Mucosa of rectum (tissue), 2 donors: ENCODE measurements at regions not wholly inside any gene's neighbourhood (a gene's known extent, or its start where the extent isn't known, plus 50 kb on each side); places are given as distances from the start of the nearest gene placed in this dataset.

ENCODE experiments used
- H3K27ac ChIP-seq, 2 donors: one replicate each; pipeline ENCODE4 v1.7.0; 2013; ENCODE audit warnings: inconsistent platforms in 2 of 2, low read depth in 2 of 2, low read length in 2 of 2
- H3K27me3 ChIP-seq, 2 donors: one replicate each; pipeline ENCODE4 v1.7.0; 2013; ENCODE audit warnings: low read length in 2 of 2; ENCODE audit not compliant: control insufficient read depth in 2 of 2, insufficient read depth in 2 of 2
- H3K36me3 ChIP-seq, 2 donors: one replicate each; pipeline ENCODE4 v1.7.0; 2013; ENCODE audit warnings: low read length in 2 of 2; ENCODE audit not compliant: control insufficient read depth in 2 of 2, insufficient read depth in 2 of 2
- H3K4me1 ChIP-seq, 2 donors: one replicate each; pipeline ENCODE4 v1.7.0; 2013; ENCODE audit warnings: low read length in 2 of 2, mild to moderate bottlenecking in 1 of 2; ENCODE audit not compliant: control insufficient read depth in 2 of 2, insufficient read depth in 2 of 2
- H3K4me3 ChIP-seq, 2 donors: one replicate each; pipeline ENCODE4 v1.7.0; 2013; ENCODE audit warnings: low read length in 2 of 2
- H3K9ac ChIP-seq, 2 donors: one replicate each; pipeline ENCODE4 v1.7.0; 2013; ENCODE audit warnings: low read length in 2 of 2, low read depth in 1 of 2, mild to moderate bottlenecking in 1 of 2
- H3K9me3 ChIP-seq, 2 donors: one replicate each; pipeline ENCODE4 v1.7.0; 2013; ENCODE audit warnings: low read length in 2 of 2; ENCODE audit not compliant: control insufficient read depth in 2 of 2
- donor health status: healthy.
- donor health status: Normal muscosa, but diverticular disease.

DNA sequence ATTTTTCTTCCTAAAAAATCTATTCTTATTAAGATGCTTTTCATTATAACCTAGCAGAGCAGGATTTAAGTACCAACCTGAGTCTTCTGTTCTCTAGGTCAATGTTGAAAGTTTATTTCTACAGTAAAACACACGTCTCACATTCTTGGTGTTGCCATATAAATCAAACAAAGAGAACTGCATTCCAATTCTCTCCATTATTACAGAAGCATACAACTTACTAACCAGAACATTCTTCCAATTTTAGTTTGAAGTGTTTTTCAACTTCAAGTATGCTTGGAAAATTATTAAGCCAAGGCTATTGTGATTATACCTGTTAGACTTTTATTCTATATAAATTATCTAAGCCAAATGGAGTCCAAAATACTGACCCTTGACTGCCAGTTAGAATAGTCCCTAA, 110.4 kb upstream of the PMFBP1 start:
- no peak overlapping the region for H3K27ac ChIP-seq
- H3K27me3 ChIP-seq: no peaks in the 10 kb centered on the region
- no peaks in the 10 kb centered on the region for H3K9me3 ChIP-seq
- no peaks in the 10 kb centered on the region for H3K36me3 ChIP-seq
- no peak overlapping the region for H3K9ac ChIP-seq
- no peak overlapping the region for H3K4me3 ChIP-seq
- no peaks in the 10 kb centered on the region for H3K4me1 ChIP-seq

DNA sequence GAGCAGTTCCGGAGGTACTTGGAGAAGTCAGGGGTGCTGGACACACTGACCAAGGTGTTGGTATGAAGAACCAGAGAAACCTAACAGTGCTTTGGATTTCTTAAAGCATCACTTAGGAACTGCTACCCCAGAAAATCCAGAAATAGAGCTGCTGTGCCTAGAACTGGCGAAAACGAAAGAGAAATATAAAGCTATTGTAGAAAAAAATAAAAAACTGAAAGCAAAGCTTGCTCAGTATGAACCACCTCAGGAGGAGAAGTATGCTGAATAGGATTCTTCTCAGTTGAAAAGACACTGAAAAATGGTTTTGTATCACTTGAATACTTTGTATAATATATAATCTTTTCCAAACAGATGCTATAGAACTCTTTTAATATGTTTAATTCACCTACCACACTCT, 106.3 kb upstream of the PMFBP1 start:
- H3K9me3 ChIP-seq: no peaks in the 10 kb centered on the region
- H3K4me3 ChIP-seq: no peak overlapping the region
- H3K36me3 ChIP-seq: no peaks in the 10 kb centered on the region
- no peaks in the 10 kb centered on the region for H3K27me3 ChIP-seq
- no peaks in the 10 kb centered on the region for H3K4me1 ChIP-seq
- H3K27ac ChIP-seq: no peak overlapping the region
- no peak overlapping the region for H3K9ac ChIP-seq

DNA sequence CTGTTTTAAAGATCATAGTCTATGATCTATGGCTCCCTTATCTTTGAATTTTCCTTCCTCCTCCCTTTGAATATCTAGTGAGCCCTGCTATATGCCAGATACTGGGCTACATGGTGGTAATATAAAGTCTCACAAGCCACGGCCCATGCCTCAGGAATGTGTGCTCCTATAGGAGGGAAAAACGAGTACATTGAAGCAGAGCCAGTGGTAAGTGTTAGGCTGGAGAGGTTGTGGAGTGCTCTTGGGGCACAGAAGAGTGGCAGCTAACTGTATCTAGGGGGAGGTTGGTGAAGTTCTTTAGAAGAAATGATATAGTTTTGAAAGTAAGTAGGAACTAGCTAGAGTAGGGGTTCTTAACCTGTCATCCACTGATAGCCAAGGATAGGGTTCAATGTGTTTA, 105.8 kb upstream of the PMFBP1 start:
- no peak overlapping the region for H3K27ac ChIP-seq
- no peak overlapping the region for H3K9ac ChIP-seq
- H3K36me3 ChIP-seq: no peaks in the 10 kb centered on the region

DNA sequence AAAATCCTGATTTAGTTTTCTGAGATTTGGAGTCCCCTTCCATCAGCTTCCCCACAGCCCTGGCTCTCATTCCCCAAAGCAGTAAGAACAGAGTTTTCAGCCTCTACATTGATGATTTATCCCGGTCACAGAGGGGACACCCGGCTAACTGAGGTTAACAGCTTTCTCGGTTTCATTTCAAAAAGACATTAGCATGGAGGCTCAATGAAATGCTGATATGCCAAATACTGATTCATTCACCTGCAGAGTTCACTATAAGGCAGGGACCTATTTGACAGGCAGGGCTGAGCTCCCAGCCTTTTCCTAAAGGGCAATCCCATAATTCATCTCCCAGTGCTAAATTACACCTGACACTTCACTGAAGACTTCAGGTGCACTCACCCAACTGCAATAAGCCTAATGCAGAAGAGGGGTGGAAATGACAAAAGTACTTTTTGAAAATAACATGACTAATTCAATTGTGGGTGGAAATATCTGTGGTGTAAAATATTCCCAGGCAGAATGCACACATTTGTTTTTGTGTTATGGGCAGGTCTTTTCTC, 99.8 kb upstream of the PMFBP1 start:
- H3K27ac ChIP-seq: no peak overlapping the region
- no peaks in the 10 kb centered on the region for H3K27me3 ChIP-seq
- H3K4me3 ChIP-seq: no peak overlapping the region
- no peaks in the 10 kb centered on the region for H3K9me3 ChIP-seq
- no peak overlapping the region for H3K9ac ChIP-seq
- no peaks in the 10 kb centered on the region for H3K36me3 ChIP-seq
- H3K4me1 ChIP-seq: peaks cover 5 to 11% of the 10 kb centered on the region in 2 donors

More for the DNA sequence above, 105.8 kb upstream of the PMFBP1 start:
- Histone ChIP-seq H3K4me1 (no peaks in the 10 kb centered on the region), H3K27me3 (no peaks in the 10 kb centered on the region), H3K4me3 (no peak overlapping the region), H3K9me3 (no peaks in the 10 kb centered on the region)

DNA sequence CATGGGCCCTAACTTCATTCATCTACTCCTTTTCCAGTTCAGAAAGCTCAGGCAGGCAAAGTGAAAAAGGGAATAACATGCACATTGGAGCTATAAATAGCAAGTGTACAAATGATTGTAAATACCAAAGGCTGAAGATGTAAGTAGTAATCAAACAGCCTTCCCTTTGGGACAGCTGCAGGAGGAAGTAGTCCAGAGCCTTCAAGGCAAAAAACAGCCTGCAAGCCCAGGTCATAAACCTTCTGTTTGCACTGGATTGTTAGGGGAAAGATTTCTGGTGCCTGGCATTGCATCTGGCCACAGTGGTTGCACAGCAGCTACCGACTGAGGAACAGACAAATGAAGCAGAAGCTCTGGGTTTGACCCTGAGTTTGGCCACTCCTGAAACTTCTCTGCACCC, 98.6 kb upstream of the PMFBP1 start:
- Histone ChIP-seq H3K4me3 (no peak overlapping the region), H3K27ac (no peak overlapping the region), H3K4me1 (peaks cover 5 to 11% of the 10 kb centered on the region in 2 donors), H3K27me3 (no peaks in the 10 kb centered on the region), H3K9me3 (no peaks in the 10 kb centered on the region), H3K9ac (no peak overlapping the region), H3K36me3 (no peaks in the 10 kb centered on the region)

DNA sequence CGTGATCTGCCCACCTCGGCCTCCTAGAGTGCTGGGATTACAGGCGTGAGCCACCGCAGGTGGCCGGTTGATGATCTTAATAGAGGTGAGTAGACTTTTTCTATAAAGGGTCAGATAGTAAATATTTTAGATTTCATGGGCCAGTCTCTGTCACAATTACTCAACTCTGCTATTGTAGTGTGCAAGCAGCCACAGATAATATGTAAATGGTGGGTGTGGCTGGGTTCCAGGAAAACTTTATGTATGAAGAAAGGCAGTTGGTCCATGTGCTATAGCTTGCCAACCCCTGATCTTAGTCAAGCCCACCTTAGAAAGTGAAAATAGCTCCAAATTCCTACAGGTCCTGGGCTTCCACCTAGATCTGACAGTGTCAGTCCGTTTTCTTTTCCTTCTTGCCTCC, 94.9 kb upstream of the PMFBP1 start:
- Histone ChIP-seq H3K9me3 (no peaks in the 10 kb centered on the region), H3K9ac (no peak overlapping the region), H3K27me3 (no peaks in the 10 kb centered on the region), H3K27ac (no peak overlapping the region), H3K36me3 (no peaks in the 10 kb centered on the region), H3K4me1 (peaks cover 5 to 11% of the 10 kb centered on the region in 2 donors), H3K4me3 (no peak overlapping the region)

DNA sequence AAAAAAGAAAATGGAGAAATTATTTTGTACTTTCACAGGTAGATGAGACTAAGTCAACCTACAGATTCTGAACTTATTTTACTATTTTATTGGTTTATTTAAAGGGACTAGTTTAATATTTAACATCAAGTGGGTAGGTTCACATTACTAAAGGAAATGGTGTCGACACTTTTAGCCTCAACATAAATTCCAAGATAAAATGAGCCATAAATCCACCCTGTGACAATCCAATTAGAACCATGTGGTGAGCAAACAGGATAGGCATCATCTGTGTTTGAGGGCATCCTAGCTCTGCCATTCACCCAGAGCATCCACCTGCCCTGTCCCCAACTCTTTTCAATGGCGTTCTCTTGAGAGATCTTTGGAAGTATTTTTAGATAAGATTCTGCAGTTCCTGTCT, 92.8 kb upstream of the PMFBP1 start:
- no peaks in the 10 kb centered on the region for H3K9me3 ChIP-seq
- no peak overlapping the region for H3K4me3 ChIP-seq
- no peak overlapping the region for H3K27ac ChIP-seq
- peaks cover 1 to 2% of the 10 kb centered on the region in 2 donors for H3K4me1 ChIP-seq
- H3K27me3 ChIP-seq: no peaks in the 10 kb centered on the region
- no peaks in the 10 kb centered on the region for H3K36me3 ChIP-seq
- no peak overlapping the region for H3K9ac ChIP-seq

DNA sequence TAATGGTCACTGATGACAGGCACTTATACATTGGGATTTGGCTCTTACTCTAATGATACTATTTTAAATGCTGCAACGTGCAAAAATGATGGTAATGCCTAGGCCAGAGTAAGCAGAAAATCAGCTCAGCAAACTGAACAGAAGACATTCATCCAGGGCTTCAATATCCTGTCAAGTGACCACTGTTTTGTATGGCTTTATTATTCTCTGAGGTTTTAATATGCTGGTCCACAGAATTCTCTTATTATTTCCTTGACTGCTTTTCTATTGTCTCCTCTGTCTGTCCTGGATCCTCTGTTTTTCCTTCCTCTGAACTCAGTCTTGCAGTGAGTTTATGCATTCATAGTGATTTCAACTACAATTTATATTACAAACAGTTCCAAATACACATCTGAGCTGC, 90.8 kb upstream of the PMFBP1 start:
- no peaks in the 10 kb centered on the region for H3K9me3 ChIP-seq
- H3K9ac ChIP-seq: no peak overlapping the region
- no peaks in the 10 kb centered on the region for H3K36me3 ChIP-seq
- H3K27me3 ChIP-seq: no peaks in the 10 kb centered on the region
- H3K4me3 ChIP-seq: no peak overlapping the region
- H3K4me1 ChIP-seq: no peaks in the 10 kb centered on the region
- H3K27ac ChIP-seq: no peak overlapping the region

DNA sequence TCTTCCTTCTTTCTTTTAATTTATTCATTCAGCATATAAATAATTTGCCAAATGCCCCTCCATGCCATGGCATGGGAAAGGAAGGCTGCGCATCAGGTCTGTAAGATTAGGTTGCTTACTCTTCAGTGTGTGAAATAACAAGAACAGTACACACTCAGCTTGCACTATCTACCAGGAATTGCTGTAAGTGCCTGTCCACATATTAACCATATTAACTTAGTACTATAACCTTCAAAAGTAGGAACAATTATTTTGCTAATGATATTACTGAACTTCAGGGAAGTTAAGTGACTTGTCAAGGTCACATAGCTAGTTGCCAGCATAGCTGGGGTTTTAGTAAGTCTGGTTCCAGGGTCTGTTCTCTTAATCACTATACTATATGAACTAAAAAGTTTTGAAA, 89.2 kb upstream of the PMFBP1 start:
- no peaks in the 10 kb centered on the region for H3K27me3 ChIP-seq
- H3K9me3 ChIP-seq: no peaks in the 10 kb centered on the region

DNA sequence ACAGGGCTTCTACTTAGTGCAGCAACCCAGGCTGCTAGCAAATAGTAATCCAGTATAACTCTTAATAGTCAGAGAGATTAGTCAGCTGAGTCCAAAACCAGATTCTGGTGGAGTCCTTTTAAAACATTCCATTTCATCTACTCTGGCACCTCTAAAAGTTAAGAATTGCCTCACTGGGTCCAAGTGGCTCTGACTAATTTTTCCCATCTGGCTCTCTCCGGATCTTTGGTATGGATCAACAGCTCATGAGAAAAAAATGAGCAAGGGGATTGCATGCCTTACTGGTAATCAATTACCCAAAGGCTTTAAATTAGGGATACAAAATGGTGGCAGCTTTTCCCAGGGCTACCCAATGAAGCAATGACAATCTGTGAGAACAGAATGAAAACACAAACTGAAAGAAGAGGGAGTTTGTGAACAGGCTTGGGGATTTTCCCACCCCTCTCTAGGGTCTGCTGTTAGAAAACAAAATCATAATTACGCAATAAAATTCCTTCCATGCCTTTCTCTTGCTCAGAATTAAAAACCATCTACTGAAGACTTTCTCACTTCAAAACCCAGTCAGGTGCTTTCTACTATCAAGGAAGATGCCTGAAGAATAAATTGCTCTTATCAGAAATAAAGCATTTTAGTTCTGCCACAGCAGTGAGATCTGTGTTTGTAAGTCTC, 84.6 kb upstream of the PMFBP1 start:
- Histone ChIP-seq H3K27ac (no peak overlapping the region), H3K36me3 (no peaks in the 10 kb centered on the region), H3K9me3 (no peaks in the 10 kb centered on the region), H3K27me3 (no peaks in the 10 kb centered on the region), H3K9ac (no peak overlapping the region), H3K4me1 (no peaks in the 10 kb centered on the region), H3K4me3 (no peak overlapping the region)

More for the DNA sequence above, 89.2 kb upstream of the PMFBP1 start:
- Histone ChIP-seq H3K27ac (no peak overlapping the region), H3K4me3 (no peak overlapping the region), H3K4me1 (no peaks in the 10 kb centered on the region), H3K9ac (no peak overlapping the region), H3K36me3 (no peaks in the 10 kb centered on the region)
